SH-SY5Y (cell line): ENCODE measurements at regions not wholly inside any gene's neighbourhood (a gene's known extent, or its start where the extent isn't known, plus 50 kb on each side); places are given as distances from the start of the nearest gene placed in this dataset.

Source experiments
- GATA2 ChIP-seq: IDR thresholded peaks from 2 replicates; pipeline ENCODE4 v1.6.1; 2011; ENCODE audit warnings: mild to moderate bottlenecking, low read depth, low read length
- GATA3 ChIP-seq: IDR thresholded peaks from 2 replicates; pipeline ENCODE4 v1.6.1; 2011; ENCODE audit warnings: low read depth, mild to moderate bottlenecking, low read length, moderate library complexity

- TF ChIP-seq GATA3 = no peak
- TF ChIP-seq GATA2 = no peak
Measured at GRCh38 chr14:84453307-84453950, 1076.5 kb upstream of the FLRT2 start.
